K562 (cell line): ENCODE measurements at regions not wholly inside any gene's neighbourhood (a gene's known extent, or its start where the extent isn't known, plus 50 kb on each side); places are given as distances from the start of the nearest gene placed in this dataset.

Experiments used
- ATAC-seq: fragments of 200-7000 bp; cut with Tn5 transposase; 3 replicates; pipeline ENCODE4 v1.9.1; 2020; ENCODE audit warnings: moderate library complexity
- BruUV-seq: library from RNA; stranded (reverse); fragments of 400-500 nt; replicated peaks from 2 replicates; lab custom pipeline; 2021; lab: Mats Ljungman, UMichigan
- CTCF ChIA-PET: fragments of 300-600 bp; formaldehyde crosslinking; extraction: SDS; loops from one replicate; lab custom pipeline; 2021; ENCODE audit warnings: low intra/inter-chr PET ratio; lab: Yijun Ruan, JAX
- POLR2A ChIA-PET: fragments of 300-600, 350-650 bp; sonication (Branson Sonifier 250); formaldehyde crosslinking; extraction: SDS; loops from one replicate; lab custom pipeline; 2021; ENCODE audit warnings: antibody characterized with exemption, inconsistent platforms; lab: Yijun Ruan, JAX
- DNase-seq, 4 experiments: peaks; one replicate each; pipeline versions ENCODE4 v3.0.0 to v3.0.0-alpha.2; 2011 to 2018; ENCODE audit warnings: low spot score in 3 of 4, mixed read lengths in 3 of 4; ENCODE audit errors: extremely low read depth in 1 of 4
- FAIRE-seq: peaks from 2 replicates; lab custom pipeline; 2011; peaks lifted over from hg19 to GRCh38; lab: Jason Lieb, UNC
- H2AFZ ChIP-seq: 2 replicates; pipeline ENCODE4 v1.6.0; 2011; ENCODE audit warnings: low read depth, low read length, control low read depth, inconsistent platforms
- H3K27ac ChIP-seq: fragments of 200-600 bp; 3 replicates; pipeline ENCODE4 v1.8.0; 2011; ENCODE audit warnings: low read depth, mild to moderate bottlenecking, control low read depth, inconsistent platforms, low read length, moderate library complexity, mixed read lengths; ENCODE audit errors: extremely low read depth
- H3K27me3 ChIP-seq, 2 experiments: fragments of 300-600 bp in 1 of 2; 2 replicates in 1 of 2; 3 replicates in 1 of 2; pipeline versions ENCODE4 v1.6.0 to v1.8.0; 2011; ENCODE audit warnings: inconsistent platforms in 2 of 2, low read length in 2 of 2, mild to moderate bottlenecking in 1 of 2, mixed read lengths in 1 of 2, moderate library complexity in 1 of 2; ENCODE audit not compliant: control insufficient read depth in 2 of 2, insufficient read depth in 2 of 2
- H3K36me3 ChIP-seq: fragments of 300-600 bp; 3 replicates; pipeline ENCODE4 v1.8.0; 2011; ENCODE audit warnings: mild to moderate bottlenecking, low read length, inconsistent platforms; ENCODE audit not compliant: control insufficient read depth, insufficient read depth
- H3K4me1 ChIP-seq, 2 experiments: fragments of 200-600 bp in 1 of 2; replicated peaks in 1 of 2; 2 replicates in 1 of 2; 3 replicates in 1 of 2; pipeline versions ENCODE4 v1.5.1 to v1.8.0; 2011; ENCODE audit warnings: inconsistent platforms in 2 of 2, low read length in 2 of 2, mild to moderate bottlenecking in 1 of 2, mixed read lengths in 1 of 2, moderate library complexity in 1 of 2; ENCODE audit not compliant: control insufficient read depth in 2 of 2, insufficient read depth in 2 of 2
- H3K4me2 ChIP-seq: 2 replicates; pipeline ENCODE4 v1.6.1; 2011; ENCODE audit warnings: low read length, control low read depth, inconsistent platforms, mixed read lengths; ENCODE audit not compliant: insufficient read depth
- H3K4me3 ChIP-seq: fragments of 200-600 bp; sonication (generic), shearing (Covaris generic); 2 replicates; pipeline ENCODE4 v1.5.1; 2016; ENCODE audit warnings: control low read depth, inconsistent platforms
- H3K79me2 ChIP-seq: fragments of 200-600 bp; 3 replicates; pipeline ENCODE4 v1.8.0; 2011; ENCODE audit warnings: low read length, inconsistent platforms; ENCODE audit not compliant: control insufficient read depth, insufficient read depth
- H3K9ac ChIP-seq, 2 experiments: 2 replicates each; pipeline versions ENCODE4 v1.6.0 to v1.6.1; 2011; ENCODE audit warnings: low read depth in 2 of 2, low read length in 2 of 2, control low read depth in 1 of 2, inconsistent platforms in 1 of 2, mild to moderate bottlenecking in 1 of 2, mixed read lengths in 1 of 2; ENCODE audit not compliant: insufficient read depth in 1 of 2
- H3K9me1 ChIP-seq: one replicate; pipeline ENCODE4 v1.6.0; 2011; ENCODE audit warnings: inconsistent platforms, mild to moderate bottlenecking, low read length, moderate library complexity; ENCODE audit not compliant: control insufficient read depth, insufficient read depth
- H3K9me3 ChIP-seq: replicated peaks from 2 replicates; pipeline ENCODE4 v1.5.1; 2011; ENCODE audit warnings: low read depth, low read length, inconsistent platforms; ENCODE audit not compliant: control insufficient read depth, insufficient read depth
- H4K20me1 ChIP-seq: replicated peaks from 2 replicates; pipeline ENCODE4 v1.6.1; 2011; ENCODE audit warnings: low read length, inconsistent platforms, mixed read lengths; ENCODE audit not compliant: control insufficient read depth, insufficient read depth
- C11orf30 ChIP-seq: fragments of 450-650 bp; IDR thresholded peaks from 2 replicates; pipeline ENCODE4 v1.6.1; 2016; ENCODE audit warnings: low read depth, mild to moderate bottlenecking
- CTBP1 ChIP-seq: fragments of 450-650 bp; IDR thresholded peaks from 2 replicates; pipeline ENCODE4 v1.6.1; 2016; ENCODE audit warnings: borderline replicate concordance
- LARP7 ChIP-seq: fragments of 450-650 bp; IDR thresholded peaks from 2 replicates; pipeline ENCODE4 v1.6.1; 2016
- MAFG ChIP-seq: fragments of 450-650 bp; conservative IDR thresholded peaks from 2 replicates; pipeline ENCODE4 v1.6.1; 2016; ENCODE audit warnings: missing genetic modification characterization, missing compliant biosample characterization
- MBD2 ChIP-seq: sonication (generic); IDR thresholded peaks from 2 replicates; pipeline ENCODE4 v1.6.1; 2016; ENCODE audit warnings: low read depth, borderline replicate concordance
- NFIX ChIP-seq: fragments of 250-450 bp; sonication (Bioruptor Pico); IDR thresholded peaks from 2 replicates; pipeline ENCODE4 v1.4.0; 2020; ENCODE audit warnings: low read depth, mild to moderate bottlenecking, moderate library complexity
- PYGO2 ChIP-seq: fragments of 450-650 bp; IDR thresholded peaks from 2 replicates; pipeline ENCODE4 v1.6.1; 2016; ENCODE audit warnings: mild to moderate bottlenecking, missing genetic modification characterization, moderate library complexity, missing compliant biosample characterization
- RCOR1 ChIP-seq, 2 experiments: IDR thresholded peaks; 2 replicates each; pipeline ENCODE4 v1.6.1; 2012; ENCODE audit warnings: low read depth in 2 of 2, low read length in 2 of 2, borderline replicate concordance in 1 of 2, improper control_type of control experiment in 1 of 2
- STAT5B ChIP-seq: fragments of 250-450 bp; sonication (Bioruptor Pico); IDR thresholded peaks from 2 replicates; pipeline ENCODE4 v1.8.0; 2021; ENCODE audit warnings: mild to moderate bottlenecking, inconsistent platforms
- TBL1XR1 ChIP-seq, 2 experiments: IDR thresholded peaks; 2 replicates each; pipeline ENCODE4 v1.6.1; 2012; ENCODE audit warnings: improper control_type of control experiment in 2 of 2, low read length in 2 of 2, mild to moderate bottlenecking in 1 of 2
- TGIF2 ChIP-seq: sonication (generic); formaldehyde crosslinking; IDR thresholded peaks from 2 replicates; pipeline ENCODE4 v1.8.1; 2022; ENCODE audit warnings: mild to moderate bottlenecking, missing genetic modification reagents, moderate library complexity
- ZNF217 ChIP-seq: sonication (generic); formaldehyde crosslinking; IDR thresholded peaks from 2 replicates; pipeline ENCODE4 v1.8.0; 2022; ENCODE audit warnings: mild to moderate bottlenecking, missing genetic modification reagents
- ZNF316 ChIP-seq: fragments of 450-650 bp; IDR thresholded peaks from 2 replicates; pipeline ENCODE4 v1.6.1; 2016
- ZNF77 ChIP-seq: fragments of 250-450 bp; sonication (Bioruptor Pico); IDR thresholded peaks from 2 replicates; pipeline ENCODE4 v1.5.0; 2020
- WGBS: fragments of 100-300 bp; shearing (Covaris generic); methylation state at CpG from one replicate; pipeline ENCODE4 v1.1.6; 2016; ENCODE audit warnings: low coverage, mixed read lengths; ENCODE audit not compliant: insufficient coverage; ENCODE audit errors: missing lambda C conversion rate; 5-methylcytosine and 5-hydroxymethylcytosine counted together
- in situ Hi-C: fragments of 300-500 bp; cut with MboI; formaldehyde crosslinking; loops from 4 replicates; pipeline ENCODE4 v1.15.0; 2018; ENCODE audit warnings: inconsistent platforms, mixed read lengths
- intact Hi-C: fragments of 100-400 bp; cut with micrococcal nuclease; formaldehyde crosslinking; loops from 2 replicates; pipeline ENCODE4 v1.14.2; 2022
- TF ChIP-seq, protein P1 (sequence below): fragments of 450-650 bp; IDR thresholded peaks from 2 replicates; pipeline ENCODE4 v1.7.0; 2016; ENCODE audit warnings: borderline replicate concordance
- TF ChIP-seq, protein P2 (sequence below): fragments of 200-800 bp; sonication (Bioruptor generic); IDR thresholded peaks from 2 replicates; pipeline ENCODE4 v1.6.1; 2017; ENCODE audit warnings: missing genetic modification characterization, missing compliant biosample characterization

DNA sequence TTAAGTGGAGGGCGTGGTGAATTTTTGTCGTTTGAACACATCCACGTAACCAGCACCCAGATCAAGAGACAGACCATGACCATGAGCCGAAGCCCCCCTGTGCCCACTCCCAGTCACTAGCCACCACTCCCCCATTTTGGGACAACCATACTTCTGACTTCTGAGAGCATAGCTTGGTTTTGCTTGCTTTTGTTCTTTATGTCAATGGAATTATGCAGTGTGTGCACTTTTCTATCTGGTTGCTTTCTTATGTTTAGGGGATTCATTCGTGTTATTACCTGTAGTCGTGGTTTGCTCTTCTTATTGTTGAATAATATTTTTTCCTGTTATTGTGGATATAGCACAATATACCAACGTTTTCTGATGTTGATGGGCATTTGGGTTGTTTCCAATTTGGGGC lies 141.7 kb downstream of the GLI2 start:
- Histone ChIP-seq H3K79me2 (no peaks in the 10 kb centered on the region), H3K4me3 (no peak overlapping the region), H3K9me1 (no peaks in the 10 kb centered on the region), H4K20me1 (peaks cover 5% of the 10 kb centered on the region; the same call in 1 of the 2 replicates), H3K27ac (no peak overlapping the region), H3K27me3 (peaks cover 58 to 73% of the 10 kb centered on the region in 2 experiments), H3K9ac (no peak overlapping the region), H2AFZ (no peak overlapping the region), H3K9me3 (no peaks in the 10 kb centered on the region), H3K4me2 (no peak overlapping the region), H3K36me3 (no peaks in the 10 kb centered on the region), H3K4me1 (peaks cover 0 to 8% of the 10 kb centered on the region in 2 experiments; a peak in 2 of 5 replicates)
- DNase-seq (no peak), FAIRE-seq (no peak), ATAC-seq (no peak)
- 7% methylated on average over 7 of the region's 7 CpGs for WGBS
- intact Hi-C loops (no loop called here), in situ Hi-C loops (no loop called here)
- BruUV-seq: no TSS peak
- TF ChIP-seq LARP7 (no peak), TGIF2 (CRISPR knock-in tag) (no peak), NFIX (CRISPR knock-in tag) (no peak), C11orf30 (peak; percentile 53; the same call in 1 of the 2 replicates), MAFG (tag) (0 out of 2 replicates have a peak, but pooled peaks have one; percentile 44), ZNF316 (peak; percentile 78), ZNF217 (CRISPR knock-in tag) (no peak)
- ChIA-PET POLR2A (interaction anchor here (0.6 kb wide), 1 partner anchor 93 kb away, joined by 3 read pairs; no protein-coding TSS in a partner anchor), CTCF (no interaction called here)

DNA sequence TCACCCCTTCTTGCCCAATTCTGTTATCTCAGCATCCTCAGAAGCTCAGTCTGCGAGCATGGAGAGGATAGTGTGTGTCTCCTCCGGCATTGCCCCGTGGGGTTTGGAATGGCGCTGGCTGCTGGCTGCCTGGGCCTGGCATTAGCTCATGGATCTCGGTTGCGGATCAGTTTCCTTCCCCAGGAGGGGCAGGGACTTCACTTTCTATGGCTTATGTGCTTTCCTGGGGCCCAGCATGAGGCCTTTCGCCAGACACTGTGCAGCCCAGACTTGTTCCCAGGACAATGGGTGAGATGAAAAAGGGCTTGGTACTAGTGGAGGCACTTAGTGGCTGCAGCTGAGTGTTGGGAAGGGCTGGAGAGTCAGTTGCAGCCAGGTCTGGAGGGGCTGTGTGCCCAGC lies 143.3 kb downstream of the GLI2 start:
- Histone ChIP-seq H3K4me2 (no peak overlapping the region), H2AFZ (no peak overlapping the region), H3K9ac (no peak overlapping the region), H3K9me3 (no peaks in the 10 kb centered on the region), H3K9me1 (no peaks in the 10 kb centered on the region), H3K36me3 (no peaks in the 10 kb centered on the region), H3K4me3 (no peak overlapping the region), H3K27ac (no peak overlapping the region), H4K20me1 (peaks cover 5% of the 10 kb centered on the region; the same call in 1 of the 2 replicates), H3K79me2 (no peaks in the 10 kb centered on the region), H3K27me3 (peaks cover 55 to 81% of the 10 kb centered on the region in 2 experiments), H3K4me1 (peaks cover 0 to 9% of the 10 kb centered on the region in 2 experiments; a peak in 2 of 5 replicates)
- intact Hi-C loops: no loop called here
- ATAC-seq (no peak; the same call in 2 of the 3 replicates), FAIRE-seq (no peak), DNase-seq (no peak)
- POLR2A ChIA-PET: interaction anchor here (0.6 to 1.1 kb wide), 2 partner anchors 11 to 304 kb away, joined by 3 read pairs; no protein-coding TSS in a partner anchor
- CTCF ChIA-PET: no interaction called here
- 1% methylated on average over 6 of the region's 7 CpGs for WGBS
- BruUV-seq: no TSS peak
- in situ Hi-C loops: no loop called here
- TF ChIP-seq TBL1XR1 (IDR thresholded peaks at IDR 0.05; ENCODE audit: low read length in 2 of 2) (no peak), ZNF77 (CRISPR knock-in tag) (no peak), PYGO2 (tag) (no peak), MBD2 (no peak), RCOR1 (IDR thresholded peaks at IDR 0.05; ENCODE audit: borderline replicate concordance in 1 of 2, low read depth in 2 of 2, low read length in 2 of 2) (no peak), STAT5B (CRISPR knock-in tag) (no peak), CTBP1 (no peak)
- TF ChIP-seq, protein P1, sequence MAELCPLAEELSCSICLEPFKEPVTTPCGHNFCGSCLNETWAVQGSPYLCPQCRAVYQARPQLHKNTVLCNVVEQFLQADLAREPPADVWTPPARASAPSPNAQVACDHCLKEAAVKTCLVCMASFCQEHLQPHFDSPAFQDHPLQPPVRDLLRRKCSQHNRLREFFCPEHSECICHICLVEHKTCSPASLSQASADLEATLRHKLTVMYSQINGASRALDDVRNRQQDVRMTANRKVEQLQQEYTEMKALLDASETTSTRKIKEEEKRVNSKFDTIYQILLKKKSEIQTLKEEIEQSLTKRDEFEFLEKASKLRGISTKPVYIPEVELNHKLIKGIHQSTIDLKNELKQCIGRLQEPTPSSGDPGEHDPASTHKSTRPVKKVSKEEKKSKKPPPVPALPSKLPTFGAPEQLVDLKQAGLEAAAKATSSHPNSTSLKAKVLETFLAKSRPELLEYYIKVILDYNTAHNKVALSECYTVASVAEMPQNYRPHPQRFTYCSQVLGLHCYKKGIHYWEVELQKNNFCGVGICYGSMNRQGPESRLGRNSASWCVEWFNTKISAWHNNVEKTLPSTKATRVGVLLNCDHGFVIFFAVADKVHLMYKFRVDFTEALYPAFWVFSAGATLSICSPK: no peak
- TF ChIP-seq, protein P2, sequence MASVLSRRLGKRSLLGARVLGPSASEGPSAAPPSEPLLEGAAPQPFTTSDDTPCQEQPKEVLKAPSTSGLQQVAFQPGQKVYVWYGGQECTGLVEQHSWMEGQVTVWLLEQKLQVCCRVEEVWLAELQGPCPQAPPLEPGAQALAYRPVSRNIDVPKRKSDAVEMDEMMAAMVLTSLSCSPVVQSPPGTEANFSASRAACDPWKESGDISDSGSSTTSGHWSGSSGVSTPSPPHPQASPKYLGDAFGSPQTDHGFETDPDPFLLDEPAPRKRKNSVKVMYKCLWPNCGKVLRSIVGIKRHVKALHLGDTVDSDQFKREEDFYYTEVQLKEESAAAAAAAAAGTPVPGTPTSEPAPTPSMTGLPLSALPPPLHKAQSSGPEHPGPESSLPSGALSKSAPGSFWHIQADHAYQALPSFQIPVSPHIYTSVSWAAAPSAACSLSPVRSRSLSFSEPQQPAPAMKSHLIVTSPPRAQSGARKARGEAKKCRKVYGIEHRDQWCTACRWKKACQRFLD (CRISPR knock-in tag): no peak
